ENCODE measurements at regions not wholly inside any gene's neighbourhood (a gene's known extent, or its start where the extent isn't known, plus 50 kb on each side); places are given as distances from the start of the nearest gene placed in this dataset.

- no CpG with 5 or more reads among the region's 1 CpG for WGBS (ENCODE audit: insufficient coverage, insufficient read length)
- Histone ChIP-seq H3K36me3 (ENCODE audit: control insufficient read depth, insufficient read depth, low read length) (no peaks in the 10 kb centered on the region), H3K4me3 (ENCODE audit: low read length) (no peak overlapping the region), H3K27me3 (ENCODE audit: control insufficient read depth, insufficient read depth, low read length) (no peaks in the 10 kb centered on the region), H3K9me3 (ENCODE audit: control insufficient read depth, insufficient read depth, low read length) (no peaks in the 10 kb centered on the region), H3K4me1 (ENCODE audit: control insufficient read depth, insufficient read depth, low read length) (no peaks in the 10 kb centered on the region), H3K27ac (ENCODE audit: low read length) (no peak overlapping the region)
- DNase-seq (ENCODE audit: low read depth, low spot score) = no peak
Observed at GRCh38 chr9:17864951-17865350, 286.1 kb downstream of the SH3GL2 start.

GRCh38 chr9:17865881-17866280 is 287.0 kb downstream of the SH3GL2 start:
- Histone ChIP-seq H3K9me3 (ENCODE audit: control insufficient read depth, insufficient read depth, low read length) (no peaks in the 10 kb centered on the region), H3K27ac (ENCODE audit: low read length) (no peak overlapping the region), H3K4me1 (ENCODE audit: control insufficient read depth, insufficient read depth, low read length) (no peaks in the 10 kb centered on the region), H3K4me3 (ENCODE audit: low read length) (no peak overlapping the region), H3K27me3 (ENCODE audit: control insufficient read depth, insufficient read depth, low read length) (no peaks in the 10 kb centered on the region), H3K36me3 (ENCODE audit: control insufficient read depth, insufficient read depth, low read length) (no peaks in the 10 kb centered on the region)
- WGBS (ENCODE audit: insufficient coverage, insufficient read length) = no CpG with 5 or more reads among the region's 1 CpG
- no peak for DNase-seq (ENCODE audit: low read depth, low spot score)

- H3K4me1 ChIP-seq (ENCODE audit: control insufficient read depth, insufficient read depth, low read length) = no peaks in the 10 kb centered on the region
- no peak overlapping the region for H3K27ac ChIP-seq (ENCODE audit: low read length)
- H3K36me3 ChIP-seq (ENCODE audit: control insufficient read depth, insufficient read depth, low read length) = no peaks in the 10 kb centered on the region
- no peaks in the 10 kb centered on the region for H3K9me3 ChIP-seq (ENCODE audit: control insufficient read depth, insufficient read depth, low read length)
- no peak for DNase-seq (ENCODE audit: low read depth, low spot score)
- H3K27me3 ChIP-seq (ENCODE audit: control insufficient read depth, insufficient read depth, low read length) = no peaks in the 10 kb centered on the region
- WGBS (ENCODE audit: insufficient coverage, insufficient read length) = no CpG with 5 or more reads among the region's 2 CpGs
- no peak overlapping the region for H3K4me3 ChIP-seq (ENCODE audit: low read length)
Observed at GRCh38 chr9:17870722-17871121, 291.9 kb downstream of the SH3GL2 start.

- 100% methylated on average over 1 of the region's 2 CpGs for WGBS (ENCODE audit: insufficient coverage, insufficient read length)
- Histone ChIP-seq H3K27me3 (ENCODE audit: control insufficient read depth, insufficient read depth, low read length) (no peaks in the 10 kb centered on the region), H3K9me3 (ENCODE audit: control insufficient read depth, insufficient read depth, low read length) (no peaks in the 10 kb centered on the region), H3K4me3 (ENCODE audit: low read length) (no peak overlapping the region), H3K27ac (ENCODE audit: low read length) (no peak overlapping the region), H3K36me3 (ENCODE audit: control insufficient read depth, insufficient read depth, low read length) (no peaks in the 10 kb centered on the region), H3K4me1 (ENCODE audit: control insufficient read depth, insufficient read depth, low read length) (no peaks in the 10 kb centered on the region)
- DNase-seq (ENCODE audit: low read depth, low spot score) = no peak
Observed at GRCh38 chr9:17871213-17871890, 292.5 kb downstream of the SH3GL2 start.

- Histone ChIP-seq H3K27me3 (ENCODE audit: control insufficient read depth, insufficient read depth, low read length) (no peaks in the 10 kb centered on the region), H3K4me3 (ENCODE audit: low read length) (no peak overlapping the region), H3K4me1 (ENCODE audit: control insufficient read depth, insufficient read depth, low read length) (no peaks in the 10 kb centered on the region), H3K36me3 (ENCODE audit: control insufficient read depth, insufficient read depth, low read length) (no peaks in the 10 kb centered on the region), H3K9me3 (ENCODE audit: control insufficient read depth, insufficient read depth, low read length) (no peaks in the 10 kb centered on the region), H3K27ac (ENCODE audit: low read length) (no peak overlapping the region)
- no peak for DNase-seq (ENCODE audit: low read depth, low spot score)
- no CpG with 5 or more reads among the region's 1 CpG for WGBS (ENCODE audit: insufficient coverage, insufficient read length)
Observed at GRCh38 chr9:17875886-17876285, 297.0 kb downstream of the SH3GL2 start.

- WGBS (ENCODE audit: insufficient coverage, insufficient read length) = no CpG with 5 or more reads among the region's 3 CpGs
- H3K27ac ChIP-seq (ENCODE audit: low read length) = no peak overlapping the region
Observed at GRCh38 chr9:17876687-17877086, 297.8 kb downstream of the SH3GL2 start.

GRCh38 chr9:17878810-17879370 is 300.0 kb downstream of the SH3GL2 start:
- Histone ChIP-seq H3K4me3 (ENCODE audit: low read length) (no peak overlapping the region), H3K27me3 (ENCODE audit: control insufficient read depth, insufficient read depth, low read length) (no peaks in the 10 kb centered on the region), H3K36me3 (ENCODE audit: control insufficient read depth, insufficient read depth, low read length) (no peaks in the 10 kb centered on the region), H3K27ac (ENCODE audit: low read length) (no peak overlapping the region), H3K4me1 (ENCODE audit: control insufficient read depth, insufficient read depth, low read length) (no peaks in the 10 kb centered on the region), H3K9me3 (ENCODE audit: control insufficient read depth, insufficient read depth, low read length) (no peaks in the 10 kb centered on the region)
- no peak for DNase-seq (ENCODE audit: low read depth, low spot score)
- WGBS (ENCODE audit: insufficient coverage, insufficient read length) = no CpG with 5 or more reads among the region's 3 CpGs

More at GRCh38 chr9:17876687-17877086, 297.8 kb downstream of the SH3GL2 start:
- Histone ChIP-seq H3K27me3 (ENCODE audit: control insufficient read depth, insufficient read depth, low read length) (no peaks in the 10 kb centered on the region), H3K4me1 (ENCODE audit: control insufficient read depth, insufficient read depth, low read length) (no peaks in the 10 kb centered on the region), H3K36me3 (ENCODE audit: control insufficient read depth, insufficient read depth, low read length) (no peaks in the 10 kb centered on the region), H3K9me3 (ENCODE audit: control insufficient read depth, insufficient read depth, low read length) (no peaks in the 10 kb centered on the region), H3K4me3 (ENCODE audit: low read length) (no peak overlapping the region)
- DNase-seq (ENCODE audit: low read depth, low spot score) = no peak

GRCh38 chr9:17881371-17881770 is 302.5 kb downstream of the SH3GL2 start:
- Histone ChIP-seq H3K9me3 (ENCODE audit: control insufficient read depth, insufficient read depth, low read length) (no peaks in the 10 kb centered on the region), H3K4me3 (ENCODE audit: low read length) (no peak overlapping the region), H3K36me3 (ENCODE audit: control insufficient read depth, insufficient read depth, low read length) (no peaks in the 10 kb centered on the region), H3K27me3 (ENCODE audit: control insufficient read depth, insufficient read depth, low read length) (no peaks in the 10 kb centered on the region), H3K4me1 (ENCODE audit: control insufficient read depth, insufficient read depth, low read length) (no peaks in the 10 kb centered on the region), H3K27ac (ENCODE audit: low read length) (no peak overlapping the region)
- DNase-seq (ENCODE audit: low read depth, low spot score) = no peak
- whole genome bisulfite sequencing (ENCODE audit: insufficient coverage, insufficient read length) = no CpG with 5 or more reads among the region's 9 CpGs

- no peaks in the 10 kb centered on the region for H3K4me1 ChIP-seq (ENCODE audit: control insufficient read depth, insufficient read depth, low read length)
- H3K27me3 ChIP-seq (ENCODE audit: control insufficient read depth, insufficient read depth, low read length) = no peaks in the 10 kb centered on the region
- DNase-seq (ENCODE audit: low read depth, low spot score) = no peak
- no peaks in the 10 kb centered on the region for H3K9me3 ChIP-seq (ENCODE audit: control insufficient read depth, insufficient read depth, low read length)
- H3K36me3 ChIP-seq (ENCODE audit: control insufficient read depth, insufficient read depth, low read length) = no peaks in the 10 kb centered on the region
- H3K4me3 ChIP-seq (ENCODE audit: low read length) = no peak overlapping the region
- no peak overlapping the region for H3K27ac ChIP-seq (ENCODE audit: low read length)
- no CpG with 5 or more reads among the region's 2 CpGs for WGBS (ENCODE audit: insufficient coverage, insufficient read length)
Observed at GRCh38 chr9:17882688-17883594, 304.1 kb downstream of the SH3GL2 start.

GRCh38 chr9:17888066-17888465 is 309.2 kb downstream of the SH3GL2 start:
- Histone ChIP-seq H3K27me3 (ENCODE audit: control insufficient read depth, insufficient read depth, low read length) (no peaks in the 10 kb centered on the region), H3K9me3 (ENCODE audit: control insufficient read depth, insufficient read depth, low read length) (no peaks in the 10 kb centered on the region), H3K27ac (ENCODE audit: low read length) (no peak overlapping the region), H3K36me3 (ENCODE audit: control insufficient read depth, insufficient read depth, low read length) (no peaks in the 10 kb centered on the region), H3K4me1 (ENCODE audit: control insufficient read depth, insufficient read depth, low read length) (no peaks in the 10 kb centered on the region), H3K4me3 (ENCODE audit: low read length) (no peak overlapping the region)
- no peak for DNase-seq (ENCODE audit: low read depth, low spot score)
- no CpG with 5 or more reads among the region's 4 CpGs for WGBS (ENCODE audit: insufficient coverage, insufficient read length)
